Astrocyte (in vitro differentiated cells and primary cell): ENCODE measurements at regions not wholly inside any gene's neighbourhood (a gene's known extent, or its start where the extent isn't known, plus 50 kb on each side); places are given as distances from the start of the nearest gene placed in this dataset.

Experiments
- CTCF ChIP-seq: IDR thresholded peaks from 2 replicates; pipeline ENCODE4 v1.5.1; 2011; ENCODE audit warnings: low read depth, mild to moderate bottlenecking, inconsistent platforms, low read length, moderate library complexity; ENCODE audit not compliant: insufficient read depth
- EZH2 ChIP-seq: IDR thresholded peaks from 2 replicates; pipeline ENCODE4 v1.6.1; 2012; ENCODE audit warnings: mild to moderate bottlenecking, low read length, inconsistent platforms; ENCODE audit not compliant: insufficient read depth

GRCh38 chr13:100810481-100810880 lies 135.9 kb upstream of the TMTC4 start:
- TF ChIP-seq CTCF (no peak), EZH2 (no peak)
